ENCODE measurements at regions not wholly inside any gene's neighbourhood (a gene's known extent, or its start where the extent isn't known, plus 50 kb on each side); places are given as distances from the start of the nearest gene placed in this dataset.

GRCh38 chr22:49072996-49073645, 754.6 kb downstream of the BRD1 start:
- no peaks in the 10 kb centered on the region for H3F3A ChIP-seq (ENCODE audit: insufficient read depth, low read length)

GRCh38 chr22:49070501-49070900, 757.2 kb downstream of the BRD1 start:
- Histone ChIP-seq H3K9me3 (replicated peaks; ENCODE audit: insufficient read depth, low read length) (no peaks in the 10 kb centered on the region), H3K4me2 (ENCODE audit: low read depth, low read length) (no peak overlapping the region), H4K20me1 (ENCODE audit: insufficient read depth, low read length) (no peaks in the 10 kb centered on the region), H3K4me1 (ENCODE audit: low read length) (no peaks in the 10 kb centered on the region), H3K9me2 (replicated peaks; ENCODE audit: insufficient read depth, low read length) (no peaks in the 10 kb centered on the region), H3K27me3 (replicated peaks; ENCODE audit: insufficient read depth, low read length) (peaks cover 61% of the 10 kb centered on the region), H3K79me2 (ENCODE audit: low read length) (no peaks in the 10 kb centered on the region), H3F3A (ENCODE audit: insufficient read depth, low read length) (no peaks in the 10 kb centered on the region), H3K9ac (ENCODE audit: low read length) (no peak overlapping the region), H3K4me3 (ENCODE audit: low read length) (no peak overlapping the region), H3K36me3 (replicated peaks; ENCODE audit: insufficient read depth, low read length) (no peaks in the 10 kb centered on the region), H2AFZ (ENCODE audit: low read length) (no peak overlapping the region), H3K27ac (ENCODE audit: low read length) (no peak overlapping the region)
- DNase-seq, result no peak
- TF ChIP-seq EZH2phosphoT487 (IDR thresholded peaks at IDR 0.05; ENCODE audit: low read length) (no peak), EZH2 (optimal IDR thresholded peaks at IDR 0.05; ENCODE audit: low read depth, low read length) (no peak)
- TF ChIP-seq, protein P1, sequence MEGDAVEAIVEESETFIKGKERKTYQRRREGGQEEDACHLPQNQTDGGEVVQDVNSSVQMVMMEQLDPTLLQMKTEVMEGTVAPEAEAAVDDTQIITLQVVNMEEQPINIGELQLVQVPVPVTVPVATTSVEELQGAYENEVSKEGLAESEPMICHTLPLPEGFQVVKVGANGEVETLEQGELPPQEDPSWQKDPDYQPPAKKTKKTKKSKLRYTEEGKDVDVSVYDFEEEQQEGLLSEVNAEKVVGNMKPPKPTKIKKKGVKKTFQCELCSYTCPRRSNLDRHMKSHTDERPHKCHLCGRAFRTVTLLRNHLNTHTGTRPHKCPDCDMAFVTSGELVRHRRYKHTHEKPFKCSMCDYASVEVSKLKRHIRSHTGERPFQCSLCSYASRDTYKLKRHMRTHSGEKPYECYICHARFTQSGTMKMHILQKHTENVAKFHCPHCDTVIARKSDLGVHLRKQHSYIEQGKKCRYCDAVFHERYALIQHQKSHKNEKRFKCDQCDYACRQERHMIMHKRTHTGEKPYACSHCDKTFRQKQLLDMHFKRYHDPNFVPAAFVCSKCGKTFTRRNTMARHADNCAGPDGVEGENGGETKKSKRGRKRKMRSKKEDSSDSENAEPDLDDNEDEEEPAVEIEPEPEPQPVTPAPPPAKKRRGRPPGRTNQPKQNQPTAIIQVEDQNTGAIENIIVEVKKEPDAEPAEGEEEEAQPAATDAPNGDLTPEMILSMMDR (IDR thresholded peaks at IDR 0.05; ENCODE audit: low read length), result no peak

More at GRCh38 chr22:49072996-49073645, 754.6 kb downstream of the BRD1 start:
- no peak overlapping the region for H3K27ac ChIP-seq (ENCODE audit: low read length)
- no peaks in the 10 kb centered on the region for H3K9me2 ChIP-seq (replicated peaks; ENCODE audit: insufficient read depth, low read length)
- no peak overlapping the region for H3K4me3 ChIP-seq (ENCODE audit: low read length)
- DNase-seq, result no peak
- no peaks in the 10 kb centered on the region for H3K4me1 ChIP-seq (ENCODE audit: low read length)
- no peaks in the 10 kb centered on the region for H4K20me1 ChIP-seq (ENCODE audit: insufficient read depth, low read length)
- H3K79me2 ChIP-seq (ENCODE audit: low read length), result no peaks in the 10 kb centered on the region
- no peaks in the 10 kb centered on the region for H3K36me3 ChIP-seq (replicated peaks; ENCODE audit: insufficient read depth, low read length)
- H3K4me2 ChIP-seq (ENCODE audit: low read depth, low read length), result no peak overlapping the region
- H3K9me3 ChIP-seq (replicated peaks; ENCODE audit: insufficient read depth, low read length), result no peaks in the 10 kb centered on the region
- peaks cover 59% of the 10 kb centered on the region for H3K27me3 ChIP-seq (replicated peaks; ENCODE audit: insufficient read depth, low read length)
- no peak for TF ChIP-seq EZH2phosphoT487 (IDR thresholded peaks at IDR 0.05; ENCODE audit: low read length)
- TF ChIP-seq, protein P1 (IDR thresholded peaks at IDR 0.05; ENCODE audit: low read length), result no peak
- no peak for TF ChIP-seq EZH2 (optimal IDR thresholded peaks at IDR 0.05; ENCODE audit: low read depth, low read length)
- no peak overlapping the region for H2AFZ ChIP-seq (ENCODE audit: low read length)
- no peak overlapping the region for H3K9ac ChIP-seq (ENCODE audit: low read length)

GRCh38 chr22:49068861-49069500, 758.7 kb downstream of the BRD1 start:
- H3K79me2 ChIP-seq (ENCODE audit: low read length), result no peaks in the 10 kb centered on the region
- H4K20me1 ChIP-seq (ENCODE audit: insufficient read depth, low read length), result no peaks in the 10 kb centered on the region
- no peaks in the 10 kb centered on the region for H3K9me2 ChIP-seq (replicated peaks; ENCODE audit: insufficient read depth, low read length)
- TF ChIP-seq EZH2 (optimal IDR thresholded peaks at IDR 0.05; ENCODE audit: low read depth, low read length) (no peak), EZH2phosphoT487 (IDR thresholded peaks at IDR 0.05; ENCODE audit: low read length) (no peak)
- TF ChIP-seq, protein P1 (IDR thresholded peaks at IDR 0.05; ENCODE audit: low read length), result no peak
- H3K27ac ChIP-seq (ENCODE audit: low read length), result no peak overlapping the region
- H3K4me3 ChIP-seq (ENCODE audit: low read length), result no peak overlapping the region
- H3K27me3 ChIP-seq (replicated peaks; ENCODE audit: insufficient read depth, low read length), result peaks cover 58% of the 10 kb centered on the region
- H3F3A ChIP-seq (ENCODE audit: insufficient read depth, low read length), result no peaks in the 10 kb centered on the region
- H3K4me2 ChIP-seq (ENCODE audit: low read depth, low read length), result no peak overlapping the region
- no peaks in the 10 kb centered on the region for H3K4me1 ChIP-seq (ENCODE audit: low read length)
- no peak overlapping the region for H3K9ac ChIP-seq (ENCODE audit: low read length)
- H3K9me3 ChIP-seq (replicated peaks; ENCODE audit: insufficient read depth, low read length), result no peaks in the 10 kb centered on the region
- no peak overlapping the region for H2AFZ ChIP-seq (ENCODE audit: low read length)
- DNase-seq, result no peak
- H3K36me3 ChIP-seq (replicated peaks; ENCODE audit: insufficient read depth, low read length), result no peaks in the 10 kb centered on the region

All from MM.1S (cell line).